ENCODE measurements at regions not wholly inside any gene's neighbourhood (a gene's known extent, or its start where the extent isn't known, plus 50 kb on each side); places are given as distances from the start of the nearest gene placed in this dataset.

- Histone ChIP-seq H3K9me2 (ENCODE audit: insufficient read depth, low read length) (no peaks in the 10 kb centered on the region), H3K9me3 (ENCODE audit: low read length) (no peaks in the 10 kb centered on the region), H3K4me3 (ENCODE audit: low read depth, low read length, poor library complexity, severe bottlenecking) (no peak overlapping the region), H3K4me2 (ENCODE audit: low read length) (no peak overlapping the region), H3K27ac (ENCODE audit: low read depth, low read length, poor library complexity, severe bottlenecking) (no peak overlapping the region), H2AFZ (ENCODE audit: low read length) (no peak overlapping the region), H3K79me2 (ENCODE audit: insufficient read depth, low read depth, low read length) (no peaks in the 10 kb centered on the region), H4K20me1 (ENCODE audit: insufficient read depth, low read length) (no peaks in the 10 kb centered on the region), H3K4me1 (ENCODE audit: insufficient read depth, low read length, poor library complexity, severe bottlenecking) (peaks cover 18% of the 10 kb centered on the region), H3K36me3 (ENCODE audit: insufficient read depth, low read length) (no peaks in the 10 kb centered on the region)
- no peak for DNase-seq (ENCODE audit: low spot score)
- TF ChIP-seq EZH2phosphoT487 (IDR thresholded peaks at IDR 0.05; ENCODE audit: borderline replicate concordance, low read depth, low read length) = no peak
- TF ChIP-seq CTCF (conservative IDR thresholded peaks at IDR 0.05; ENCODE audit: low read length) = no peak
- intact Hi-C loops (cut with micrococcal nuclease; ENCODE audit: unreplicated experiment) = loop anchor here (5.0 kb wide), 1 partner anchor 323 kb away; no protein-coding TSS in a partner anchor
- ChIA-PET CTCF (ENCODE audit: unreplicated experiment) (no interaction called here), POLR2A (interaction anchor here (0.5 to 2.3 kb wide), 13 partner anchors 8 to 321 kb away, joined by 3 to 9 read pairs (median 4); no protein-coding TSS in a partner anchor)
- BruUV-seq (replicated peaks) = no TSS peak
These were observed 186.6 kb upstream of the LEF1 start for GRCh38 chr4:108355186-108355901.

GRCh38 chr4:108352664-108353308 is 184.1 kb upstream of the LEF1 start:
- no peaks in the 10 kb centered on the region for H4K20me1 ChIP-seq (ENCODE audit: insufficient read depth, low read length)
- H3K4me2 ChIP-seq (ENCODE audit: low read length) = no peak overlapping the region
- no TSS peak for BruUV-seq (replicated peaks)
- intact Hi-C loops (cut with micrococcal nuclease; ENCODE audit: unreplicated experiment) = no loop called here
- ChIA-PET CTCF (ENCODE audit: unreplicated experiment) (no interaction called here), POLR2A (interaction anchor here (0.7 to 1.1 kb wide), 2 partner anchors 9 to 15 kb away, joined by 3 read pairs; no protein-coding TSS in a partner anchor)
- H3K4me1 ChIP-seq (ENCODE audit: insufficient read depth, low read length, poor library complexity, severe bottlenecking) = no peaks in the 10 kb centered on the region
- no peak overlapping the region for H3K4me3 ChIP-seq (ENCODE audit: low read depth, low read length, poor library complexity, severe bottlenecking)
- no peaks in the 10 kb centered on the region for H3K9me3 ChIP-seq (ENCODE audit: low read length)
- no peak overlapping the region for H2AFZ ChIP-seq (ENCODE audit: low read length)
- DNase-seq (ENCODE audit: low spot score) = no peak
- no peak for TF ChIP-seq EZH2phosphoT487 (IDR thresholded peaks at IDR 0.05; ENCODE audit: borderline replicate concordance, low read depth, low read length)
- H3K27ac ChIP-seq (ENCODE audit: low read depth, low read length, poor library complexity, severe bottlenecking) = no peak overlapping the region
- H3K36me3 ChIP-seq (ENCODE audit: insufficient read depth, low read length) = no peaks in the 10 kb centered on the region
- H3K79me2 ChIP-seq (ENCODE audit: insufficient read depth, low read depth, low read length) = no peaks in the 10 kb centered on the region
- H3K9me2 ChIP-seq (ENCODE audit: insufficient read depth, low read length) = no peaks in the 10 kb centered on the region

- Histone ChIP-seq H3K4me2 (ENCODE audit: low read length) (no peak overlapping the region), H2AFZ (ENCODE audit: low read length) (no peak overlapping the region), H3K9me2 (ENCODE audit: insufficient read depth, low read length) (no peaks in the 10 kb centered on the region), H4K20me1 (ENCODE audit: insufficient read depth, low read length) (no peaks in the 10 kb centered on the region), H3K36me3 (ENCODE audit: insufficient read depth, low read length) (no peaks in the 10 kb centered on the region), H3K79me2 (ENCODE audit: insufficient read depth, low read depth, low read length) (no peaks in the 10 kb centered on the region), H3K9me3 (ENCODE audit: low read length) (no peaks in the 10 kb centered on the region), H3K4me3 (ENCODE audit: low read depth, low read length, poor library complexity, severe bottlenecking) (no peak overlapping the region), H3K27ac (ENCODE audit: low read depth, low read length, poor library complexity, severe bottlenecking) (no peak overlapping the region), H3K4me1 (ENCODE audit: insufficient read depth, low read length, poor library complexity, severe bottlenecking) (no peaks in the 10 kb centered on the region)
- no TSS peak for BruUV-seq (replicated peaks)
- no peak for DNase-seq (ENCODE audit: low spot score)
- ChIA-PET POLR2A (no interaction called here), CTCF (ENCODE audit: unreplicated experiment) (no interaction called here)
- intact Hi-C loops (cut with micrococcal nuclease; ENCODE audit: unreplicated experiment) = no loop called here
- no peak for TF ChIP-seq EZH2phosphoT487 (IDR thresholded peaks at IDR 0.05; ENCODE audit: borderline replicate concordance, low read depth, low read length)
- TF ChIP-seq CTCF (conservative IDR thresholded peaks at IDR 0.05; ENCODE audit: low read length) = no peak
These were observed 183.1 kb upstream of the LEF1 start for GRCh38 chr4:108351791-108352190.

Measured in OCI-LY7 (cell line).